Prostate gland (tissue), 2 donors: ENCODE measurements at regions not wholly inside any gene's neighbourhood (a gene's known extent, or its start where the extent isn't known, plus 50 kb on each side); places are given as distances from the start of the nearest gene placed in this dataset.
"Not testable (repeated sequence)": the region's sequence is repeated elsewhere in the genome, so short reads cannot be mapped to it uniquely, and the experiment has no call there.

Experiments
- CTCF ChIP-seq, 4 experiments: fragments of 200-600 bp in 2 of 4; fragments of 450-650 bp in 2 of 4; sonication (generic) in 2 of 4; IDR thresholded peaks; 1 replicate in 3 of 4; 2 replicates in 1 of 4; pipeline ENCODE4 v1.5.1; 2016 to 2019; ENCODE audit warnings: antibody characterized with exemption in 4 of 4, mild to moderate bottlenecking in 2 of 4, moderate library complexity in 2 of 4
- POLR2A ChIP-seq: fragments of 450-650 bp; IDR thresholded peaks from one replicate; pipeline ENCODE4 v1.6.1; 2016; ENCODE audit warnings: antibody characterized with exemption, mild to moderate bottlenecking

- not testable (repeated sequence) for TF ChIP-seq CTCF (IDR thresholded peaks at IDR 0.05); POLR2A
These were observed 57.3 kb upstream of the NAMPT start for GRCh38 chr7:106342049-106342448.
